ENCODE measurements at regions not wholly inside any gene's neighbourhood (a gene's known extent, or its start where the extent isn't known, plus 50 kb on each side); places are given as distances from the start of the nearest gene placed in this dataset.

- TF ChIP-seq RXRA (IDR thresholded peaks at IDR 0.05; ENCODE audit: insufficient read depth, low read depth, low read length) (peak; percentile 100), TBP (IDR thresholded peaks at IDR 0.05; ENCODE audit: low read depth, low read length) (peak; percentile 79; the same call in 1 of the 2 replicates), USF2 (IDR thresholded peaks at IDR 0.05; ENCODE audit: low read length) (no peak), GABPA (IDR thresholded peaks at IDR 0.05; ENCODE audit: borderline replicate concordance, insufficient read depth, low read length) (no peak), MAX (IDR thresholded peaks at IDR 0.05) (peak; percentile 88), RAD21 (IDR thresholded peaks at IDR 0.05 in 1 of 2, conservative IDR thresholded peaks at IDR 0.05 in 1 of 2; ENCODE audit: low read depth in 2 of 2, low read length in 2 of 2) (peak; percentile 7 to 43; a peak in 2 of 4 replicates), CBX5 (IDR thresholded peaks at IDR 0.05; ENCODE audit: low read depth, low read length) (no peak), SUZ12 (IDR thresholded peaks at IDR 0.05; ENCODE audit: low read length) (no peak), SP2 (IDR thresholded peaks at IDR 0.05; ENCODE audit: low read length) (peak; percentile 37; the same call in 1 of the 2 replicates), ZNF274 (IDR thresholded peaks at IDR 0.05; ENCODE audit: borderline replicate concordance, extremely low read depth, low read length) (no peak), BACH1 (IDR thresholded peaks at IDR 0.05; ENCODE audit: low read length) (no peak), KDM4A (IDR thresholded peaks at IDR 0.05; ENCODE audit: low read depth, low read length, severe bottlenecking) (peak; percentile 44), NANOG (IDR thresholded peaks at IDR 0.05; ENCODE audit: insufficient read depth, low read depth, low read length, poor library complexity, severe bottlenecking) (no peak), TEAD4 (IDR thresholded peaks at IDR 0.05; ENCODE audit: low read depth, low read length) (no peak), POU5F1 (IDR thresholded peaks at IDR 0.05; ENCODE audit: low read depth, low read length) (no peak), SAP30 (IDR thresholded peaks at IDR 0.05; ENCODE audit: insufficient read depth, insufficient replicate concordance, low read length) (no peak), FOSL1 (IDR thresholded peaks at IDR 0.05; ENCODE audit: insufficient read depth, low read depth, low read length) (no peak)
- TF ChIP-seq, protein P1, sequence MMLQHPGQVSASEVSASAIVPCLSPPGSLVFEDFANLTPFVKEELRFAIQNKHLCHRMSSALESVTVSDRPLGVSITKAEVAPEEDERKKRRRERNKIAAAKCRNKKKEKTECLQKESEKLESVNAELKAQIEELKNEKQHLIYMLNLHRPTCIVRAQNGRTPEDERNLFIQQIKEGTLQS (IDR thresholded peaks at IDR 0.05; ENCODE audit: insufficient read depth, low read depth, low read length): peak; percentile 62; the same call in 1 of the 2 replicates
These were observed 127.1 kb upstream of the ZNF746 start (continued) for GRCh38 chr7:149624419-149625339.

Data from H1 (cell line).